ENCODE measurements at regions not wholly inside any gene's neighbourhood (a gene's known extent, or its start where the extent isn't known, plus 50 kb on each side); places are given as distances from the start of the nearest gene placed in this dataset.

- DNase-seq (ENCODE audit: low spot score) (no peak), ATAC-seq (no peak)
- no peak overlapping the region for H3K4me2 ChIP-seq
- no peaks in the 10 kb centered on the region; the same call in 1 of the 2 replicates for H3K36me3 ChIP-seq (ENCODE audit: insufficient read depth)
- peaks cover 29% of the 10 kb centered on the region for H3K9me3 Mint-ChIP-seq
- no peak overlapping the region for H3K4me3 ChIP-seq
- H3F3A ChIP-seq (replicated peaks; ENCODE audit: low read depth): no peaks in the 10 kb centered on the region
- no peak overlapping the region for H3K27ac ChIP-seq (ENCODE audit: low read depth)
- no peaks in the 10 kb centered on the region for H3K27me3 ChIP-seq (ENCODE audit: insufficient read depth)
- H3K27ac Mint-ChIP-seq: no peak overlapping the region
- no peak overlapping the region for H3K4me3 Mint-ChIP-seq
- TF ChIP-seq JUNB (IDR thresholded peaks at IDR 0.05; ENCODE audit: unreplicated experiment) (no peak), NANOG (IDR thresholded peaks at IDR 0.05; ENCODE audit: borderline replicate concordance) (no peak), CREB1 (CRISPR knock-in tag; IDR thresholded peaks at IDR 0.05; ENCODE audit: low read depth) (no peak), POLR2AphosphoS5 (IDR thresholded peaks at IDR 0.05; ENCODE audit: low read depth) (no peak), EZH2phosphoT487 (IDR thresholded peaks at IDR 0.05; ENCODE audit: unreplicated experiment) (no peak), STAT1 (IDR thresholded peaks at IDR 0.05; ENCODE audit: unreplicated experiment) (no peak), ZNF331 (CRISPR knock-in tag; IDR thresholded peaks at IDR 0.05; ENCODE audit: low read depth) (no peak), CTCF (conservative IDR thresholded peaks at IDR 0.05; ENCODE audit: low read depth in 2 of 2) (no peak), EZH2 (IDR thresholded peaks at IDR 0.05; ENCODE audit: low read depth, unreplicated experiment) (no peak)
- TF ChIP-seq, protein P1, sequence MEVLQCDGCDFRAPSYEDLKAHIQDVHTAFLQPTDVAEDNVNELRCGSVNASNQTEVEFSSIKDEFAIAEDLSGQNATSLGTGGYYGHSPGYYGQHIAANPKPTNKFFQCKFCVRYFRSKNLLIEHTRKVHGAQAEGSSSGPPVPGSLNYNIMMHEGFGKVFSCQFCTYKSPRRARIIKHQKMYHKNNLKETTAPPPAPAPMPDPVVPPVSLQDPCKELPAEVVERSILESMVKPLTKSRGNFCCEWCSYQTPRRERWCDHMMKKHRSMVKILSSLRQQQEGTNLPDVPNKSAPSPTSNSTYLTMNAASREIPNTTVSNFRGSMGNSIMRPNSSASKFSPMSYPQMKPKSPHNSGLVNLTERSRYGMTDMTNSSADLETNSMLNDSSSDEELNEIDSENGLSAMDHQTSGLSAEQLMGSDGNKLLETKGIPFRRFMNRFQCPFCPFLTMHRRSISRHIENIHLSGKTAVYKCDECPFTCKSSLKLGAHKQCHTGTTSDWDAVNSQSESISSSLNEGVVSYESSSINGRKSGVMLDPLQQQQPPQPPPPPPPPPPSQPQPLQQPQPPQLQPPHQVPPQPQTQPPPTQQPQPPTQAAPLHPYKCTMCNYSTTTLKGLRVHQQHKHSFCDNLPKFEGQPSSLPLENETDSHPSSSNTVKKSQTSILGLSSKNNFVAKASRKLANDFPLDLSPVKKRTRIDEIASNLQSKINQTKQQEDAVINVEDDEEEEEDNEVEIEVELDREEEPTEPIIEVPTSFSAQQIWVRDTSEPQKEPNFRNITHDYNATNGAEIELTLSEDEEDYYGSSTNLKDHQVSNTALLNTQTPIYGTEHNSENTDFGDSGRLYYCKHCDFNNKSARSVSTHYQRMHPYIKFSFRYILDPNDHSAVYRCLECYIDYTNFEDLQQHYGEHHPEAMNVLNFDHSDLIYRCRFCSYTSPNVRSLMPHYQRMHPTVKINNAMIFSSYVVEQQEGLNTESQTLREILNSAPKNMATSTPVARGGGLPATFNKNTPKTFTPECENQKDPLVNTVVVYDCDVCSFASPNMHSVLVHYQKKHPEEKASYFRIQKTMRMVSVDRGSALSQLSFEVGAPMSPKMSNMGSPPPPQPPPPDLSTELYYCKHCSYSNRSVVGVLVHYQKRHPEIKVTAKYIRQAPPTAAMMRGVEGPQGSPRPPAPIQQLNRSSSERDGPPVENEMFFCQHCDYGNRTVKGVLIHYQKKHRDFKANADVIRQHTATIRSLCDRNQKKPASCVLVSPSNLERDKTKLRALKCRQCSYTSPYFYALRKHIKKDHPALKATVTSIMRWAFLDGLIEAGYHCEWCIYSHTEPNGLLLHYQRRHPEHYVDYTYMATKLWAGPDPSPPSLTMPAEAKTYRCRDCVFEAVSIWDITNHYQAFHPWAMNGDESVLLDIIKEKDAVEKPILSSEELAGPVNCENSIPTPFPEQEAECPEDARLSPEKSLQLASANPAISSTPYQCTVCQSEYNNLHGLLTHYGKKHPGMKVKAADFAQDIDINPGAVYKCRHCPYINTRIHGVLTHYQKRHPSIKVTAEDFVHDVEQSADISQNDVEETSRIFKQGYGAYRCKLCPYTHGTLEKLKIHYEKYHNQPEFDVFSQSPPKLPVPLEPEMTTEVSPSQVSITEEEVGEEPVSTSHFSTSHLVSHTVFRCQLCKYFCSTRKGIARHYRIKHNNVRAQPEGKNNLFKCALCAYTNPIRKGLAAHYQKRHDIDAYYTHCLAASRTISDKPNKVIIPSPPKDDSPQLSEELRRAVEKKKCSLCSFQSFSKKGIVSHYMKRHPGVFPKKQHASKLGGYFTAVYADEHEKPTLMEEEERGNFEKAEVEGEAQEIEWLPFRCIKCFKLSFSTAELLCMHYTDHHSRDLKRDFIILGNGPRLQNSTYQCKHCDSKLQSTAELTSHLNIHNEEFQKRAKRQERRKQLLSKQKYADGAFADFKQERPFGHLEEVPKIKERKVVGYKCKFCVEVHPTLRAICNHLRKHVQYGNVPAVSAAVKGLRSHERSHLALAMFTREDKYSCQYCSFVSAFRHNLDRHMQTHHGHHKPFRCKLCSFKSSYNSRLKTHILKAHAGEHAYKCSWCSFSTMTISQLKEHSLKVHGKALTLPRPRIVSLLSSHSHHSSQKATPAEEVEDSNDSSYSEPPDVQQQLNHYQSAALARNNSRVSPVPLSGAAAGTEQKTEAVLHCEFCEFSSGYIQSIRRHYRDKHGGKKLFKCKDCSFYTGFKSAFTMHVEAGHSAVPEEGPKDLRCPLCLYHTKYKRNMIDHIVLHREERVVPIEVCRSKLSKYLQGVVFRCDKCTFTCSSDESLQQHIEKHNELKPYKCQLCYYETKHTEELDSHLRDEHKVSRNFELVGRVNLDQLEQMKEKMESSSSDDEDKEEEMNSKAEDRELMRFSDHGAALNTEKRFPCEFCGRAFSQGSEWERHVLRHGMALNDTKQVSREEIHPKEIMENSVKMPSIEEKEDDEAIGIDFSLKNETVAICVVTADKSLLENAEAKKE (CRISPR knock-in tag; IDR thresholded peaks at IDR 0.05): no peak
- TF ChIP-seq, protein P2, sequence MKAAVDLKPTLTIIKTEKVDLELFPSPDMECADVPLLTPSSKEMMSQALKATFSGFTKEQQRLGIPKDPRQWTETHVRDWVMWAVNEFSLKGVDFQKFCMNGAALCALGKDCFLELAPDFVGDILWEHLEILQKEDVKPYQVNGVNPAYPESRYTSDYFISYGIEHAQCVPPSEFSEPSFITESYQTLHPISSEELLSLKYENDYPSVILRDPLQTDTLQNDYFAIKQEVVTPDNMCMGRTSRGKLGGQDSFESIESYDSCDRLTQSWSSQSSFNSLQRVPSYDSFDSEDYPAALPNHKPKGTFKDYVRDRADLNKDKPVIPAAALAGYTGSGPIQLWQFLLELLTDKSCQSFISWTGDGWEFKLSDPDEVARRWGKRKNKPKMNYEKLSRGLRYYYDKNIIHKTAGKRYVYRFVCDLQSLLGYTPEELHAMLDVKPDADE (IDR thresholded peaks at IDR 0.05): no peak
- H3K9me2 ChIP-seq (ENCODE audit: insufficient read depth): 0 out of 2 replicates have a peak, but pooled peaks cover 4% of the 10 kb centered on the region
- H3K79me2 ChIP-seq (replicated peaks; ENCODE audit: insufficient read depth): no peaks in the 10 kb centered on the region
- peak overlapping the region; percentile 76; the same call in 1 of the 2 replicates for H2AFZ ChIP-seq
- H4K20me1 ChIP-seq (replicated peaks; ENCODE audit: insufficient read depth): no peaks in the 10 kb centered on the region
- peaks cover 13% of the 10 kb centered on the region for H3K27me3 Mint-ChIP-seq (ENCODE audit: insufficient read depth, low read depth, poor library complexity)
- H3K36me3 Mint-ChIP-seq (ENCODE audit: low read depth): peaks cover 26% of the 10 kb centered on the region
- H3K4me1 Mint-ChIP-seq: peaks cover 16% of the 10 kb centered on the region
- H3K4me1 ChIP-seq (ENCODE audit: insufficient read depth): peaks cover 11% of the 10 kb centered on the region
Observed at GRCh38 chr1:209132736-209133467, 450.6 kb upstream of the CAMK1G start.

Data from GM23338 (cell line).